ENCODE measurements at regions not wholly inside any gene's neighbourhood (a gene's known extent, or its start where the extent isn't known, plus 50 kb on each side); places are given as distances from the start of the nearest gene placed in this dataset.
"Not testable (repeated sequence)": the region's sequence is repeated elsewhere in the genome, so short reads cannot be mapped to it uniquely, and the experiment has no call there.

- not testable (repeated sequence) for TF ChIP-seq CTCF, POLR2A (IDR thresholded peaks at IDR 0.05)
Measured at GRCh38 chr20:57812632-57813031, 102.8 kb upstream of the PMEPA1 start.
